H1 (cell line): ENCODE measurements at regions not wholly inside any gene's neighbourhood (a gene's known extent, or its start where the extent isn't known, plus 50 kb on each side); places are given as distances from the start of the nearest gene placed in this dataset.

Source experiments
- ATF3 ChIP-seq: IDR thresholded peaks from 2 replicates; pipeline ENCODE4 v1.6.1; 2011; ENCODE audit warnings: low read depth, mild to moderate bottlenecking, low read length; ENCODE audit not compliant: insufficient read depth
- CTCF ChIP-seq, 3 experiments: IDR thresholded peaks; 1 replicate in 2 of 3; 2 replicates in 1 of 3; pipeline versions ENCODE4 v1.5.1 to v1.6.1; 2011; ENCODE audit warnings: low read length in 3 of 3, mild to moderate bottlenecking in 3 of 3, inconsistent platforms in 2 of 3, low read depth in 1 of 3, moderate library complexity in 1 of 3; ENCODE audit not compliant: insufficient read depth in 1 of 3; ENCODE audit errors: control extremely low read depth in 1 of 3
- EP300 ChIP-seq, 2 experiments: IDR thresholded peaks; 1 replicate in 1 of 2; 2 replicates in 1 of 2; pipeline ENCODE4 v1.6.1; 2011 to 2012; ENCODE audit warnings: low read depth in 2 of 2, low read length in 2 of 2, mild to moderate bottlenecking in 2 of 2, borderline replicate concordance in 1 of 2, inconsistent platforms in 1 of 2, moderate library complexity in 1 of 2
- JUND ChIP-seq: IDR thresholded peaks from 2 replicates; pipeline ENCODE4 v1.6.1; 2011; ENCODE audit warnings: mild to moderate bottlenecking, improper control_type of control experiment, low read length
- MAX ChIP-seq: IDR thresholded peaks from 2 replicates; pipeline ENCODE4 v1.6.1; 2012; ENCODE audit warnings: inconsistent platforms
- NRF1 ChIP-seq: IDR thresholded peaks from 2 replicates; pipeline ENCODE4 v1.6.1; 2011; ENCODE audit warnings: mild to moderate bottlenecking, low read depth, low read length, improper control_type of control experiment
- POLR2A ChIP-seq, 2 experiments: IDR thresholded peaks; 1 replicate in 1 of 2; 2 replicates in 1 of 2; pipeline ENCODE4 v1.6.1; 2011; ENCODE audit warnings: low read depth in 2 of 2, low read length in 2 of 2, mild to moderate bottlenecking in 2 of 2; ENCODE audit errors: control extremely low read depth in 1 of 2
- RAD21 ChIP-seq, 2 experiments: IDR thresholded peaks in 1 of 2; conservative IDR thresholded peaks in 1 of 2; 2 replicates each; pipeline ENCODE4 v1.6.1; 2011; ENCODE audit warnings: low read depth in 2 of 2, low read length in 2 of 2, improper control_type of control experiment in 1 of 2, inconsistent platforms in 1 of 2, mild to moderate bottlenecking in 1 of 2, moderate library complexity in 1 of 2
- SIX5 ChIP-seq: IDR thresholded peaks from 2 replicates; pipeline ENCODE4 v1.6.1; 2011; ENCODE audit warnings: mild to moderate bottlenecking, low read depth, low read length

- TF ChIP-seq CTCF (IDR thresholded peaks at IDR 0.05; ENCODE audit: control extremely low read depth in 1 of 3, insufficient read depth in 1 of 3, low read depth in 1 of 3, low read length in 3 of 3) (no peak), SIX5 (no peak), POLR2A (IDR thresholded peaks at IDR 0.05; ENCODE audit: control extremely low read depth in 1 of 2, low read depth in 2 of 2, low read length in 2 of 2) (no peak), EP300 (IDR thresholded peaks at IDR 0.05; ENCODE audit: borderline replicate concordance in 1 of 2, low read depth in 2 of 2, low read length in 2 of 2) (no peak), RAD21 (IDR thresholded peaks at IDR 0.05 in 1 of 2, conservative IDR thresholded peaks at IDR 0.05 in 1 of 2; ENCODE audit: low read depth in 2 of 2, low read length in 2 of 2) (no peak), ATF3 (no peak), NRF1 (no peak), MAX (no peak), JUND (no peak)
Observed at GRCh38 chr2:48173141-48173540, 141.3 kb upstream of the FOXN2 start.
